ENCODE measurements at regions not wholly inside any gene's neighbourhood (a gene's known extent, or its start where the extent isn't known, plus 50 kb on each side); places are given as distances from the start of the nearest gene placed in this dataset.

GRCh38 chr1:56300836-56301235, 278.5 kb downstream of the PLPP3 start:
- Histone ChIP-seq H3K4me2 (ENCODE audit: extremely low read depth, insufficient read depth, low read length) (no peak overlapping the region), H3K4me3 (replicated peaks in 1 of 4; ENCODE audit: control extremely low read depth in 1 of 4, insufficient read depth in 1 of 4, low read depth in 3 of 4, low read length in 4 of 4) (no peak overlapping the region), H3K36me3 (ENCODE audit: control insufficient read depth, insufficient read depth, low read length) (no peaks in the 10 kb centered on the region), H3K9me3 (ENCODE audit: control insufficient read depth, insufficient read depth, low read depth, low read length) (no peaks in the 10 kb centered on the region), H4K20me1 (ENCODE audit: control insufficient read depth, extremely low read depth, insufficient read depth, low read length) (no peaks in the 10 kb centered on the region), H3K79me2 (ENCODE audit: control insufficient read depth, insufficient read depth, low read length) (no peaks in the 10 kb centered on the region), H3K27ac (ENCODE audit: insufficient read depth, low read length) (no peak overlapping the region), H3K4me1 (ENCODE audit: control insufficient read depth, extremely low read depth, insufficient read depth, low read length) (peaks cover 5% of the 10 kb centered on the region), H3K27me3 (ENCODE audit: control insufficient read depth, insufficient read depth, low read length) (no peaks in the 10 kb centered on the region), H3K9ac (ENCODE audit: insufficient read depth, low read length) (no peak overlapping the region), H2AFZ (ENCODE audit: low read length) (no peak overlapping the region)
- TF ChIP-seq EZH2 (IDR thresholded peaks at IDR 0.05; ENCODE audit: low read length, missing control alignments), result no peak
- TF ChIP-seq CTCF (conservative IDR thresholded peaks at IDR 0.05 in 1 of 2, IDR thresholded peaks at IDR 0.05 in 1 of 2; ENCODE audit: low read depth in 1 of 2, low read length in 2 of 2), result no peak
- no peak for DNase-seq (ENCODE audit: low read depth in 2 of 2)

GRCh38 chr1:56298866-56299265, 280.5 kb downstream of the PLPP3 start:
- no peaks in the 10 kb centered on the region for H3K36me3 ChIP-seq (ENCODE audit: control insufficient read depth, insufficient read depth, low read length)
- H3K27me3 ChIP-seq (ENCODE audit: control insufficient read depth, insufficient read depth, low read length), result no peaks in the 10 kb centered on the region
- peaks cover 5% of the 10 kb centered on the region for H3K4me1 ChIP-seq (ENCODE audit: control insufficient read depth, extremely low read depth, insufficient read depth, low read length)
- no peak overlapping the region for H2AFZ ChIP-seq (ENCODE audit: low read length)
- no peak for DNase-seq (ENCODE audit: low read depth in 2 of 2)
- H3K4me2 ChIP-seq (ENCODE audit: extremely low read depth, insufficient read depth, low read length), result no peak overlapping the region
- no peaks in the 10 kb centered on the region for H4K20me1 ChIP-seq (ENCODE audit: control insufficient read depth, extremely low read depth, insufficient read depth, low read length)
- no peak overlapping the region for H3K4me3 ChIP-seq (replicated peaks in 1 of 4; ENCODE audit: control extremely low read depth in 1 of 4, insufficient read depth in 1 of 4, low read depth in 3 of 4, low read length in 4 of 4)
- no peak for TF ChIP-seq EZH2 (IDR thresholded peaks at IDR 0.05; ENCODE audit: low read length, missing control alignments)
- TF ChIP-seq CTCF (conservative IDR thresholded peaks at IDR 0.05 in 1 of 2, IDR thresholded peaks at IDR 0.05 in 1 of 2; ENCODE audit: low read depth in 1 of 2, low read length in 2 of 2), result no peak
- no peaks in the 10 kb centered on the region for H3K9me3 ChIP-seq (ENCODE audit: control insufficient read depth, insufficient read depth, low read depth, low read length)
- H3K27ac ChIP-seq (ENCODE audit: insufficient read depth, low read length), result no peak overlapping the region
- H3K9ac ChIP-seq (ENCODE audit: insufficient read depth, low read length), result no peak overlapping the region
- H3K79me2 ChIP-seq (ENCODE audit: control insufficient read depth, insufficient read depth, low read length), result no peaks in the 10 kb centered on the region

GRCh38 chr1:56297904-56298303, 281.5 kb downstream of the PLPP3 start:
- Histone ChIP-seq H3K27ac (ENCODE audit: insufficient read depth, low read length) (no peak overlapping the region), H2AFZ (ENCODE audit: low read length) (no peak overlapping the region), H3K4me1 (ENCODE audit: control insufficient read depth, extremely low read depth, insufficient read depth, low read length) (peaks cover 5% of the 10 kb centered on the region), H3K9me3 (ENCODE audit: control insufficient read depth, insufficient read depth, low read depth, low read length) (no peaks in the 10 kb centered on the region), H3K4me2 (ENCODE audit: extremely low read depth, insufficient read depth, low read length) (no peak overlapping the region), H3K79me2 (ENCODE audit: control insufficient read depth, insufficient read depth, low read length) (no peaks in the 10 kb centered on the region), H4K20me1 (ENCODE audit: control insufficient read depth, extremely low read depth, insufficient read depth, low read length) (no peaks in the 10 kb centered on the region), H3K27me3 (ENCODE audit: control insufficient read depth, insufficient read depth, low read length) (no peaks in the 10 kb centered on the region), H3K36me3 (ENCODE audit: control insufficient read depth, insufficient read depth, low read length) (no peaks in the 10 kb centered on the region), H3K9ac (ENCODE audit: insufficient read depth, low read length) (no peak overlapping the region), H3K4me3 (replicated peaks in 1 of 4; ENCODE audit: control extremely low read depth in 1 of 4, insufficient read depth in 1 of 4, low read depth in 3 of 4, low read length in 4 of 4) (no peak overlapping the region)
- TF ChIP-seq EZH2 (IDR thresholded peaks at IDR 0.05; ENCODE audit: low read length, missing control alignments) (no peak), CTCF (conservative IDR thresholded peaks at IDR 0.05 in 1 of 2, IDR thresholded peaks at IDR 0.05 in 1 of 2; ENCODE audit: low read depth in 1 of 2, low read length in 2 of 2) (no peak)
- DNase-seq (ENCODE audit: low read depth in 2 of 2), result no peak
